ENCODE measurements at regions not wholly inside any gene's neighbourhood (a gene's known extent, or its start where the extent isn't known, plus 50 kb on each side); places are given as distances from the start of the nearest gene placed in this dataset.

- H3K27me3 ChIP-seq: no peaks in the 10 kb centered on the region
- no peaks in the 10 kb centered on the region for H3K36me3 ChIP-seq
- TF ChIP-seq CTCF (IDR thresholded peaks at IDR 0.05): no peak
- no peak overlapping the region for H3K4me3 ChIP-seq (ENCODE audit: low read depth in 1 of 2, low read length in 1 of 2)
- no peak overlapping the region for H3K27ac ChIP-seq
- no peaks in the 10 kb centered on the region for H3K4me1 ChIP-seq (ENCODE audit: control insufficient read depth in 1 of 2, insufficient read depth in 1 of 2, low read depth in 1 of 2, low read length in 1 of 2)
- no peaks in the 10 kb centered on the region for H3K9me3 ChIP-seq
Observed at GRCh38 chr12:61414470-61414869, 845.7 kb upstream of the USP15 start.

- Histone ChIP-seq H3K4me3 (ENCODE audit: low read depth in 1 of 2, low read length in 1 of 2) (no peak overlapping the region), H3K9me3 (peaks cover 4% of the 10 kb centered on the region), H3K36me3 (no peaks in the 10 kb centered on the region), H3K4me1 (ENCODE audit: control insufficient read depth in 1 of 2, insufficient read depth in 1 of 2, low read depth in 1 of 2, low read length in 1 of 2) (no peaks in the 10 kb centered on the region), H3K27me3 (no peaks in the 10 kb centered on the region), H3K27ac (no peak overlapping the region)
- no peak for TF ChIP-seq CTCF (IDR thresholded peaks at IDR 0.05)
Observed at GRCh38 chr12:61422786-61423185, 837.4 kb upstream of the USP15 start.

GRCh38 chr12:61452076-61452475 is 808.1 kb upstream of the USP15 start:
- Histone ChIP-seq H3K9me3 (no peaks in the 10 kb centered on the region), H3K36me3 (no peaks in the 10 kb centered on the region), H3K4me3 (ENCODE audit: low read depth in 1 of 2, low read length in 1 of 2) (no peak overlapping the region), H3K4me1 (ENCODE audit: control insufficient read depth in 1 of 2, insufficient read depth in 1 of 2, low read depth in 1 of 2, low read length in 1 of 2) (no peaks in the 10 kb centered on the region), H3K27me3 (no peaks in the 10 kb centered on the region), H3K27ac (no peak overlapping the region)
- TF ChIP-seq CTCF (IDR thresholded peaks at IDR 0.05): no peak

GRCh38 chr12:61487728-61488127 is 772.5 kb upstream of the USP15 start:
- H3K27ac ChIP-seq: no peak overlapping the region
- H3K9me3 ChIP-seq: no peaks in the 10 kb centered on the region
- no peaks in the 10 kb centered on the region for H3K4me1 ChIP-seq (ENCODE audit: control insufficient read depth in 1 of 2, insufficient read depth in 1 of 2, low read depth in 1 of 2, low read length in 1 of 2)
- no peaks in the 10 kb centered on the region for H3K27me3 ChIP-seq
- no peak overlapping the region for H3K4me3 ChIP-seq (ENCODE audit: low read depth in 1 of 2, low read length in 1 of 2)
- no peak for TF ChIP-seq CTCF (IDR thresholded peaks at IDR 0.05)
- no peaks in the 10 kb centered on the region for H3K36me3 ChIP-seq

- Histone ChIP-seq H3K9me3 (no peaks in the 10 kb centered on the region), H3K36me3 (no peaks in the 10 kb centered on the region), H3K27me3 (no peaks in the 10 kb centered on the region), H3K27ac (no peak overlapping the region), H3K4me3 (ENCODE audit: low read depth in 1 of 2, low read length in 1 of 2) (no peak overlapping the region), H3K4me1 (ENCODE audit: control insufficient read depth in 1 of 2, insufficient read depth in 1 of 2, low read depth in 1 of 2, low read length in 1 of 2) (no peaks in the 10 kb centered on the region)
- TF ChIP-seq CTCF (IDR thresholded peaks at IDR 0.05): no peak
Observed at GRCh38 chr12:61490526-61491498, 769.4 kb upstream of the USP15 start.

Data from neutrophil (primary cell).